SK-N-MC (cell line): ENCODE measurements at regions not wholly inside any gene's neighbourhood (a gene's known extent, or its start where the extent isn't known, plus 50 kb on each side); places are given as distances from the start of the nearest gene placed in this dataset.
"Not testable (repeated sequence)": the region's sequence is repeated elsewhere in the genome, so short reads cannot be mapped to it uniquely, and the experiment has no call there.

Experiments used
- DNase-seq: peaks from one replicate; pipeline ENCODE4 v3.0.0-alpha.2; 2011; ENCODE audit warnings: low read depth, low spot score
- H3K27ac ChIP-seq: fragments of 200-600 bp; sonication (generic); 2 replicates; pipeline ENCODE4 v1.5.1; 2016; ENCODE audit warnings: mixed run types
- H3K36me3 ChIP-seq: fragments of 200-600 bp; sonication (generic); 2 replicates; pipeline ENCODE4 v1.6.1; 2017; ENCODE audit warnings: antibody characterized with exemption, low read length, mixed read lengths; ENCODE audit not compliant: insufficient read depth
- H3K4me3 ChIP-seq: fragments of 200-600 bp; sonication (generic); 2 replicates; pipeline ENCODE4 v1.5.1; 2016
- H3K9ac ChIP-seq: fragments of 200-600 bp; sonication (generic); 2 replicates; pipeline ENCODE4 v1.8.0; 2017; ENCODE audit warnings: mixed run types, mixed read lengths; ENCODE audit not compliant: insufficient read length
- H3K9me3 ChIP-seq: fragments of 200-600 bp; sonication (generic); 2 replicates; pipeline ENCODE4 v1.6.1; 2017; ENCODE audit warnings: low read depth, mild to moderate bottlenecking, antibody characterized with exemption, low read length, moderate library complexity, mixed read lengths
- EZH2 ChIP-seq: fragments of 200-600 bp; sonication (generic); IDR thresholded peaks from one replicate; pipeline ENCODE4 v1.6.1; 2017; ENCODE audit warnings: antibody characterized with exemption
- FOXP2 ChIP-seq: optimal IDR thresholded peaks from 2 replicates; pipeline ENCODE3; 2011; ENCODE audit warnings: mild to moderate bottlenecking, moderate library complexity; ENCODE audit not compliant: insufficient read depth; ENCODE audit errors: extremely low read length, control extremely low read depth
- POLR2AphosphoS5 ChIP-seq: IDR thresholded peaks from 2 replicates; pipeline ENCODE4 v1.6.1; 2012; ENCODE audit warnings: mild to moderate bottlenecking, low read depth, low read length, borderline replicate concordance

DNA sequence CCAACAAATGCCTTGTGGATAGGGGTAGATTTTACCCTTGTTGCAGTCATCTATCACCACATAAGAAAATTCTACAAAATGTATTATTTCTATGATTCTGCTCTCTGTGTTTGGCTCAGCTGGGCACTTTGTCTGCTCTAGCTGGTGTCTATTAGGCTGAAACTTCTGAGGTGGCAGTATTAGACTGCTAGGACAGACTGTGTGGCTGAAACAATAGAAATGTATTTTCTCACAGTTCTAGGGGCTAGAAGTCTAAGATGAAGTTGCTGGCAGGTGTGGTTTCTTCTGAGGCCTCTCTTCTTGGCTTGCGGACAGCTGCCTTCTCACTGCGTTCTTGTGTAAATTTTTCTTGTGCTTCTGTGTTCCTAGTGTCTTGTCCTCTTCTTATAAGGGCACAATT is 1139.6 kb upstream of the LRRTM3 start:
- Histone ChIP-seq H3K9me3 (no peaks in the 10 kb centered on the region), H3K27ac (no peak overlapping the region), H3K9ac (no peak overlapping the region), H3K4me3 (no peak overlapping the region), H3K36me3 (no peaks in the 10 kb centered on the region)
- no peak for DNase-seq
- no peak for TF ChIP-seq FOXP2
- no peak for TF ChIP-seq POLR2AphosphoS5
- TF ChIP-seq EZH2, result no peak

DNA sequence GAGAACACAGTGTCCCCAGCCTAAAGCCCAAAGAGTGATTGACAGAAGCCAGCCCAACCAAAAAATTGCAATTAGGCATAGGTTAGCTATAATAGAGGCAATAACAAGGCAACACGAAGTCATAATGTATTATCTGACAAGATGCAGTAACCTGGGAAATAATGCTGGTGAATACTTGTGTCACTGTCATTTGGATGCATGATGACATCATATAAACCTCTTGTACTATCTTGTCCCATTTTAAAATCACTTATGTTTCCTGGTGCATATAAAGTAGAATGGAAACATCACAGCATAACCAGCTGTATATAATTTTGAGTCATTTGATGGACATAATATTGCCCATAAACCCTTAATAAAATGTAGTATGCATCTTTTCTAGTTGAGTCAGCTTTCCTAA is 1138.3 kb upstream of the LRRTM3 start:
- DNase-seq, result no peak
- Histone ChIP-seq H3K27ac (no peak overlapping the region), H3K9ac (no peak overlapping the region), H3K9me3 (no peaks in the 10 kb centered on the region), H3K36me3 (no peaks in the 10 kb centered on the region), H3K4me3 (no peak overlapping the region)
- no peak for TF ChIP-seq FOXP2

- Histone ChIP-seq H3K36me3 (no peaks in the 10 kb centered on the region), H3K9me3 (no peaks in the 10 kb centered on the region), H3K9ac (no peak overlapping the region), H3K4me3 (no peak overlapping the region), H3K27ac (peak overlapping the region; percentile 25; the same call in 1 of the 2 replicates)
- TF ChIP-seq FOXP2, result no peak
- no peak for TF ChIP-seq POLR2AphosphoS5
- TF ChIP-seq EZH2, result no peak
- DNase-seq, result no peak
Observed at GRCh38 chr10:65788271-65788670, 1137.6 kb upstream of the LRRTM3 start.

DNA sequence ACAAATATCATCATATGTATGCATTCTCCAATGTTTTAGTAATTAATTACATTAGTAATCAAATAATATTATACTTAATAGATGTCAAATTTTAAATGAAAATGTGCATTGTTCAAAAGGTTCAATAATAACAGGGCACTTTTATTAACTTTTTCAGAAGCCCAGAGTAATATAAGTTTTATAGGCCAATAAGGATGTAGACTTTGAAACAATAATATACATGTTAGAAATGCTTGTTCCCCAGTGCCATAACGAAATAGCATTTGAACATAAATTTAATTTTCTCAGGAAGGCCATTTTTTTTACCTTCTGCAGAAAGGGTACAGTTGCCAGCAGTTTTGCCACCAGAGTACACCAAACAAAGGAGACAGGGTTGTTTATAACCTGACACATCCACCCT is 1133.9 kb upstream of the LRRTM3 start:
- Histone ChIP-seq H3K36me3 (no peaks in the 10 kb centered on the region), H3K9me3 (no peaks in the 10 kb centered on the region), H3K4me3 (no peak overlapping the region), H3K27ac (no peak overlapping the region), H3K9ac (no peak overlapping the region)
- no peak for TF ChIP-seq EZH2
- TF ChIP-seq POLR2AphosphoS5, result no peak
- TF ChIP-seq FOXP2, result no peak
- DNase-seq, result no peak

GRCh38 chr10:65793738-65794425 is 1132.0 kb upstream of the LRRTM3 start:
- Histone ChIP-seq H3K4me3 (no peak overlapping the region), H3K27ac (no peak overlapping the region), H3K9me3 (no peaks in the 10 kb centered on the region), H3K36me3 (no peaks in the 10 kb centered on the region), H3K9ac (no peak overlapping the region)
- no peak for DNase-seq
- no peak for TF ChIP-seq EZH2
- TF ChIP-seq POLR2AphosphoS5, result no peak
- no peak for TF ChIP-seq FOXP2

GRCh38 chr10:65794861-65795260 is 1131.0 kb upstream of the LRRTM3 start:
- H3K27ac ChIP-seq, H3K9me3 ChIP-seq: not testable (repeated sequence)

DNA sequence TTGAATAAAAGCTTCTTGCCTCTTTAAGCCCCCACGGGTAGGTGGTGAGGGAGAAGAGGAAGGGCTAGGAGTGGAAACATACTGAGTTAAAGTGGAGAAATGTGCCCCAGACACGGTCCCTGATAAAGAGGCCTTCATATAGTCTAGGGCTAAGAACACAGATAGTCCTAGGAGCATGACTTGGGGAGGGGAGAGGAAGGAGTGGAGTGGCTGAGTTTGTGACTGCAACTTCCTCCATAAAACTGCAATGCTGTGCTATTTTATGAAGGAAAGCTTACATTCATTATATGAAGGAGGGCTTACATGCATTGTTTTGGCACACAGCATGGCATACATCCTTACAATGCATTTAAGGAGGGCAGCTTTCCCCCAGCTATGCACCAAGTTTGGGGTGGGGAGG is 1129.4 kb upstream of the LRRTM3 start:
- no peak for DNase-seq
- TF ChIP-seq FOXP2 (no peak), EZH2 (no peak)
- no peak overlapping the region for H3K9ac ChIP-seq
- H3K27ac ChIP-seq, result no peak overlapping the region
- H3K9me3 ChIP-seq, result no peaks in the 10 kb centered on the region
- H3K36me3 ChIP-seq, result no peaks in the 10 kb centered on the region
- H3K4me3 ChIP-seq, result no peak overlapping the region

More at GRCh38 chr10:65794861-65795260, 1131.0 kb upstream of the LRRTM3 start:
- not testable (repeated sequence) for H3K9ac ChIP-seq, DNase-seq, H3K4me3 ChIP-seq, H3K36me3 ChIP-seq

GRCh38 chr10:65798133-65798532 is 1127.7 kb upstream of the LRRTM3 start:
- Histone ChIP-seq H3K27ac (no peak overlapping the region), H3K4me3 (no peak overlapping the region), H3K9ac (no peak overlapping the region), H3K9me3 (no peaks in the 10 kb centered on the region), H3K36me3 (no peaks in the 10 kb centered on the region)
- TF ChIP-seq EZH2 (no peak), FOXP2 (no peak), POLR2AphosphoS5 (no peak)
- no peak for DNase-seq

GRCh38 chr10:65802391-65802790 is 1123.4 kb upstream of the LRRTM3 start:
- no peaks in the 10 kb centered on the region for H3K9me3 ChIP-seq

More at GRCh38 chr10:65802391-65802790, 1123.4 kb upstream of the LRRTM3 start:
- Histone ChIP-seq H3K9ac (no peak overlapping the region), H3K36me3 (no peaks in the 10 kb centered on the region), H3K4me3 (no peak overlapping the region), H3K27ac (no peak overlapping the region)
- DNase-seq, result no peak
- TF ChIP-seq FOXP2 (no peak), EZH2 (no peak), POLR2AphosphoS5 (no peak)
